ENCODE measurements at regions not wholly inside any gene's neighbourhood (a gene's known extent, or its start where the extent isn't known, plus 50 kb on each side); places are given as distances from the start of the nearest gene placed in this dataset.

DNA sequence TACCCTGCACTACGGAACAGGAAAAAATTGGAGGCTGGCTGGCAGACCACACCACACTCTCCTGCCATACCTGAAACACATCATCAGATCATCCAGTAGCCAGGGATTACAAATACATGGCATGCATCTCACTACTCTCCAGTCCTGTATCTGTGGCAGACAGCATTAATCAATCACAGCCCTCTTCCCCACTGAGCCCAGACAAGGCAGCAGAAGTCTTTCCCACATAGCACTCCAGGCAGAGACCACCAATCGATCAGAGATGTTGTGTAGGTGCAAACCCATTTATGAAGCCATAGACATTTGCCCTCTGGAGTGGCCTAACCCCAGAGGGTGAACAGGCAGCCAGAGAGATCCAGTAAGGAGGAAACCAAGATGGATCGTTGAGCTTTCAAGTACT lies 410.9 kb upstream of the PROK2 start:
- H3K27ac ChIP-seq (ENCODE audit: low read depth in 2 of 2, low read length in 1 of 2) = no peak overlapping the region
- H3K4me2 ChIP-seq = no peak overlapping the region
- H2AFZ ChIP-seq (ENCODE audit: low read depth) = no peak overlapping the region
- no peak for DNase-seq
- no peaks in the 10 kb centered on the region for H3K9me2 ChIP-seq
- H3K4me3 ChIP-seq (ENCODE audit: low read depth in 2 of 2, low read length in 1 of 2) = no peak overlapping the region
- CTCF ChIA-PET = interaction anchor here (1.6 kb wide), 1 partner anchor 10 kb away, joined by 5 read pairs; no protein-coding TSS in a partner anchor
- no peaks in the 10 kb centered on the region for H3K27me3 ChIP-seq (ENCODE audit: insufficient read depth)
- H3F3A ChIP-seq (replicated peaks; ENCODE audit: insufficient read depth) = no peaks in the 10 kb centered on the region
- 58% methylated on average over 3 of the region's 3 CpGs for WGBS (ENCODE audit: low lambda C conversion rate)
- H3K79me2 ChIP-seq (ENCODE audit: insufficient read depth) = no peaks in the 10 kb centered on the region
- no peaks in the 10 kb centered on the region for H3K36me3 ChIP-seq (replicated peaks in 1 of 2; ENCODE audit: control insufficient read depth in 1 of 2, insufficient read depth in 2 of 2, low read length in 1 of 2)
- H3K9me3 ChIP-seq = no peaks in the 10 kb centered on the region
- TF ChIP-seq MXI1 (IDR thresholded peaks at IDR 0.05; ENCODE audit: low read depth, low read length) = no peak
- TF ChIP-seq, protein P1, sequence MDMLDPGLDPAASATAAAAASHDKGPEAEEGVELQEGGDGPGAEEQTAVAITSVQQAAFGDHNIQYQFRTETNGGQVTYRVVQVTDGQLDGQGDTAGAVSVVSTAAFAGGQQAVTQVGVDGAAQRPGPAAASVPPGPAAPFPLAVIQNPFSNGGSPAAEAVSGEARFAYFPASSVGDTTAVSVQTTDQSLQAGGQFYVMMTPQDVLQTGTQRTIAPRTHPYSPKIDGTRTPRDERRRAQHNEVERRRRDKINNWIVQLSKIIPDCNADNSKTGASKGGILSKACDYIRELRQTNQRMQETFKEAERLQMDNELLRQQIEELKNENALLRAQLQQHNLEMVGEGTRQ (IDR thresholded peaks at IDR 0.05; ENCODE audit: borderline replicate concordance, low read depth, low read length) = no peak
- TF ChIP-seq FOSL2 (IDR thresholded peaks at IDR 0.05; ENCODE audit: borderline replicate concordance, low read depth) = no peak
- TF ChIP-seq GATA2 (CRISPR knock-in tag; IDR thresholded peaks at IDR 0.05) = no peak
- TF ChIP-seq JUND (IDR thresholded peaks at IDR 0.05) = no peak
- H3K4me1 ChIP-seq (ENCODE audit: control insufficient read depth in 1 of 2, insufficient read depth in 2 of 2, low read depth in 1 of 2, low read length in 1 of 2) = no peaks in the 10 kb centered on the region
- no peak overlapping the region for H3K9ac ChIP-seq
- no peaks in the 10 kb centered on the region for H4K20me1 ChIP-seq (ENCODE audit: insufficient read depth)
- POLR2A ChIA-PET = no interaction called here

- Histone ChIP-seq H3K27me3 (ENCODE audit: insufficient read depth) (no peaks in the 10 kb centered on the region), H3F3A (replicated peaks; ENCODE audit: insufficient read depth) (no peaks in the 10 kb centered on the region), H3K36me3 (replicated peaks in 1 of 2; ENCODE audit: control insufficient read depth in 1 of 2, insufficient read depth in 2 of 2, low read length in 1 of 2) (no peaks in the 10 kb centered on the region), H3K4me2 (no peak overlapping the region), H2AFZ (ENCODE audit: low read depth) (no peak overlapping the region), H4K20me1 (ENCODE audit: insufficient read depth) (no peaks in the 10 kb centered on the region), H3K9me2 (no peaks in the 10 kb centered on the region), H3K79me2 (ENCODE audit: insufficient read depth) (no peaks in the 10 kb centered on the region), H3K9me3 (no peaks in the 10 kb centered on the region), H3K4me3 (ENCODE audit: low read depth in 2 of 2, low read length in 1 of 2) (no peak overlapping the region), H3K4me1 (ENCODE audit: control insufficient read depth in 1 of 2, insufficient read depth in 2 of 2, low read depth in 1 of 2, low read length in 1 of 2) (no peaks in the 10 kb centered on the region), H3K9ac (no peak overlapping the region), H3K27ac (ENCODE audit: low read depth in 2 of 2, low read length in 1 of 2) (no peak overlapping the region)
- CTCF ChIA-PET = no interaction called here
- POLR2A ChIA-PET = no interaction called here
- 57% methylated on average over 6 of the region's 6 CpGs for WGBS (ENCODE audit: low lambda C conversion rate)
- no peak for TF ChIP-seq MEF2A (IDR thresholded peaks at IDR 0.05; ENCODE audit: borderline replicate concordance, low read depth)
- TF ChIP-seq, protein P1 (IDR thresholded peaks at IDR 0.05; ENCODE audit: borderline replicate concordance, low read depth, low read length) = no peak
- no peak for TF ChIP-seq RFX5 (IDR thresholded peaks at IDR 0.05; ENCODE audit: low read length)
- no peak for TF ChIP-seq ZBTB33 (IDR thresholded peaks at IDR 0.05; ENCODE audit: borderline replicate concordance, low read depth)
- TF ChIP-seq SIN3A (IDR thresholded peaks at IDR 0.05; ENCODE audit: borderline replicate concordance, low read depth, low read length) = no peak
- no peak for TF ChIP-seq EZH2phosphoT487 (IDR thresholded peaks at IDR 0.05; ENCODE audit: borderline replicate concordance, low read depth)
- DNase-seq = no peak
Measured at GRCh38 chr3:72194458-72194857, 409.5 kb upstream of the PROK2 start.
